Activated T-cell treated with anti-CD3 and anti-CD28 coated beads for 48 hours (primary cell): ENCODE measurements at regions not wholly inside any gene's neighbourhood (a gene's known extent, or its start where the extent isn't known, plus 50 kb on each side); places are given as distances from the start of the nearest gene placed in this dataset.

Experiments
- DNase-seq: peaks from one replicate; pipeline ENCODE4 v3.0.0-alpha.2; 2020; ENCODE audit warnings: low read depth

GRCh38 chr7:52980129-52980528 is 55.3 kb upstream of the POM121L12 start:
- no peak for DNase-seq

DNA sequence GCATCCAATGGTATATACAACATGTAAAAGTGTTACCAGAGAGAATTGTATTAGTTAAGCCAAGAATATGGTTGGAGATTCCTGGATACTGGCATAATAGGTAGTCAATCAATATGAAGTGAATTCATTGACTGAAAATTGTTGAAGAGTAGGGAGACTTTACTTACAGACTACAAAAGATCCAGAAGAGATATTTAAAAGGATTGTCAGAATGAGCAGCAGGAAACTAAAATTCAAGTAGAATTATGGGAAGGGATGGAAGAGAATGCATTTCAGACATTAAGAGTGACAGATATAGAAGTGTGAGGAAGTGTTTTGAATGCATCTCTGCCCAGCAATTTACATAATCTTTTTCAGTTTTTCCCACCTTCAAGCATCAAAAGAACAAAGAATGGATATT is 62.3 kb upstream of the POM121L12 start:
- DNase-seq = no peak

- no peak for DNase-seq
Measured at GRCh38 chr7:52962402-52963076, 72.9 kb upstream of the POM121L12 start.

DNA sequence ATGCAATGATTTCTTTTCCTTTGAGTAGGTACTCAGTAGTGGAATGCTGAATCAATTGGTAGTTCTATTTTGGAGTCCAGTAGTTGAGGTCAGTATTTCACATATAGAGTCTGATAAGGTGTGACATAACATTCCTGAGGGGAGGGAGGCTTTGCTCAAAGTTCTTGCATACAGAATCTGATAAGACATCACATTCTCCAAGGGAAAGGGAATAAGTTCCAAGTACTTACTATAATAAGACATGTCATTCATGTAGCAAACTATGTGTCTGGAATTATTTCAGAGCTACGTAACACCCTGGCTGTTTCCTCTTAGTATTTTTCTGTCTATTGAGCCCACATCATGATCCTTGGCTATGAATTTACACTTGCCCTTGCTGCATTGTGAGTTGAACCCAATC is 74.3 kb upstream of the POM121L12 start:
- no peak for DNase-seq

- no peak for DNase-seq
Measured at GRCh38 chr7:52959878-52960660, 75.4 kb upstream of the POM121L12 start.

DNA sequence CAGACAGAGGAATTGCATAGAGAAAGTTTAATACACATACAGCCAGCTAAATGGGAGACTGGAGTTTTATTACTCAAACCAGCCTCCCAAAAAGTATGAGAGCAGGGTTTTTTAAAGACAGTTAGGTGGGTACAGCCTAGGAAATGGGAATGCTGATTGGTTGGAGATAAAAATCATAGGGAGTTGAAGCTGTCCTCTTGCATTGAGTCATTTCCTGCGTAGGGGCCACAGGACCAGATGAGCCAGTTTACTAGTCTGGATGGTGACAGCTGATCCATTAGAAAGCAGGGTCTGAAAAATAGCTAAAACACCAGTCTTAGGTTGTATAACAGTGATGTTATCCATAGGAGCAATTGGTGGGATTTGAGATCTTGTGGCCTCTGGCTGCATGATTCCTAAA is 76.1 kb upstream of the POM121L12 start:
- DNase-seq = no peak

- no peak for DNase-seq
Measured at GRCh38 chr7:52958621-52959140, 76.8 kb upstream of the POM121L12 start.

- no peak for DNase-seq
Measured at GRCh38 chr7:52956379-52956915, 79.0 kb upstream of the POM121L12 start.

DNA sequence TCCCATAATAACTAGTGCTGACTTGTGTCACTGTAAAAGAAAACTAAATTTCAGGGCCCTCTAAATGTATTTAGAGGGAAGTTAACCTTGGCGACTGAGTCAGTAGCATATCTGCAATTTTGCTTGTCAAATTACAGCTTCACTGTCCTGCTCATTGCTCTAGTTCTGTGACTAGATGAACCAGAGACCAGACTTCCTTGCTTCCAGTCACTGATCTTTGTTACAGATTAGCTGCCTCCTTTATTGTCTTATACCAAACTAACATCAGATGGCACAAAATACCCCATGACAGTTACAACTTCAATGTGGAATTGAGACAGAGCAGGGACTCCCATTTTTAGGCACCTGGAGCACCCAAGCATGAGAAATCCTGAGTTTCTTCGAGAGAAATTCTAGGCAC is 79.9 kb upstream of the POM121L12 start:
- DNase-seq = no peak

GRCh38 chr7:52944921-52945320 is 90.5 kb upstream of the POM121L12 start:
- no peak for DNase-seq

GRCh38 chr7:52940481-52940880 is 95.0 kb upstream of the POM121L12 start:
- DNase-seq = no peak

DNA sequence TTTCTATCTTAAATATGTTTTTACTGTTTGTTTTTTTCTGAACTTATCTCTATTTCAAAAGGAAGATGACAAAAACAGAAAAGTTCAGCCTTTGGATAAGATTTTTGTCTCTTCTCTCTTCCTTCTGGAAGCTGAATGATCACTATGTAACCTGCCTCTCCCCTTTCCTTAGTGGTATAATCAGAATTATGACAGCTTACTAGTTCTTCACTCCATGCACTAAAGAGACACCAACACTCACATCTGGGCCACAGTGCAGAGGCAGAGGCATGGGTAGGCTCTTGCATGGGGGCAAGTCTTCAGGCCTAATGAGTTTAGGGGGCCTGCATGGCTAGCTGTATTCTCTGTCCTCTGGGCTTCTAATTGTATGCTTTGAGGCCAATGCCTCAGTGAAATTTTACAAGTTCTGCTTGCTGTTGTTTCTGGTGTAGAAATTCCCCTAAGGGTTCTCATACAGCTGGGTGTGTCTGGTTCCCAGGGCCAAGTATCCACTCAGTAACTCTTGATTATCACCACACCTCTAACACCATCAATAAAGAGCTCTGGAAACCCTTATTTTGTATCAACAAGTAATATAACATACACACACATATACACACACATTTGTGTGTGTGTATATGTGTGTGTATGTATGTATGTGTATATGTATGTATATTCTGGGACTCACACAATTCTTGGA is 96.8 kb upstream of the POM121L12 start:
- no peak for DNase-seq

DNA sequence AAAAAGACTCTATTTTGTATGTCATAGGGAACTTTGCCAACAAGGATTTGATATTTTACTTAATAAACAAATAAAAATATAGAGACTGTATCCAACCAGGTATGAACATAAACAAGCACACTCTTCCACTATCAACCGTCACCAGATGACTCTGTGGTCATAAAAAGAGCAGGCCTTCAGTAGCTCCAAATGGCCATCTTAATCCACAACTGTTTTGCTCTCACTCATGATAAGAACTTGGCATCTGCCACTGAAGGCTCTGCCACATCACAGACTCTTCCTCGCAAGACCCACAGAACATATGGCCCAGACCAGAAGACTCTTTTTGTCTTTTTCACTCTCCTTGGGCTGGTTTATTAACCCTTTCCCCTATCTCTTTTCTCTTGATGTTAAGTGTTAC is 98.7 kb upstream of the POM121L12 start:
- DNase-seq = no peak

DNA sequence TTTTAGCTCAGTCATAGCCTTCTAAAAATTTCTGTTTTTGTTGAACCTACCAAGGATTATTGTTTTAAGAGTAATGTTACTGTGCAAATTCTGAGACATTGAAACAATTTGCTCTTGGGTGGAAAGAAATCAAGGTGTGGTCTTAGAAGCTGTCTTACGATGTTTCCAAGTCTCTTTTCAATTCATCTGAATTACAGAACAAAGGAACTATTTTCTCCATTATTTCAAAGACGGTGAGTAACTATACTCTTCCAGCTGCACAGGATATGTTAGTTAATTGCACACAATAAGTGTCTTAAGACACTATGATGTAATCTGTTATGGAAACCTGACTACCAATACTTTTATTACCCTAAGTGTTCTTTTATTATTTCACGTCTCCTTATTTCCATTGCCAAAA is 106.8 kb upstream of the POM121L12 start:
- DNase-seq = no peak

DNA sequence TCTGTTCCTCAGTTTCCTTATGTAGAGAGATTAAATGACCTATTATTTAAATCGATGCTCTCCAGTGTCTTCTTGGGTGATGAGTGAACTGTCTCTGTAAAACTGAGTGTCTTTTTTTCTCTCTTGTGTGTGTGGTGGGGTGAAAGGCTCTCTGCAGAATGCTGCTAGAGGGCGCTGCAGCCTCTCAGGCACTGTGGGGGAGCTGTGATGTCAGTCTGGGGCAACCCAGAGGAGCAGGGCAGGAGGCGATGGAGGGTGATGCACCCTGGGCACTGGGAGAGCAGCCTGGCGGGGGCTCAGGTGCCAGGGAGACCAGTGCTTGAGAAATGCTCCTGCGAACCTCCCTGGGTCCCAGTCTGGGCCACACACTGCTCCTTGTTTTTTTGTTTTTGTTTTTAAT is 110.1 kb upstream of the POM121L12 start:
- DNase-seq = no peak

DNA sequence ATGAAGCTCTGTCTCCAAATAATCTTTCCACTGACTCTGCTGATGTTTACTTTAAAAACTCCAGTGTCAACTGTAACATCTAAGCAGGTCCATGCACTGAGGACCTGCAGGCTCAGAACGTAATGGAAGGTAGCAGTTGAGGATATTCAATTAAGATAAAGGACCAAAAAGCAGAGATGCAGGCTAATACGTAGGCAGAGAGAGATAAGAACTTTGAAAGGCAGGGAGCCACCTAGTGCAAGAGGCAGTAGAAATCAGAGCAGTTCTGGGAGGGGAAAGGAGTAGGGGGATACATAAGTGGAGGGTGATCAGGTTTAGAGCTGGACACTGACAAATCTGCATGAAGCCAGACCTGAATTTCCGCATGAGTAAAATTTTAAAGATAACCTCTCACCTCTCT is 114.5 kb upstream of the POM121L12 start:
- DNase-seq = no peak

DNA sequence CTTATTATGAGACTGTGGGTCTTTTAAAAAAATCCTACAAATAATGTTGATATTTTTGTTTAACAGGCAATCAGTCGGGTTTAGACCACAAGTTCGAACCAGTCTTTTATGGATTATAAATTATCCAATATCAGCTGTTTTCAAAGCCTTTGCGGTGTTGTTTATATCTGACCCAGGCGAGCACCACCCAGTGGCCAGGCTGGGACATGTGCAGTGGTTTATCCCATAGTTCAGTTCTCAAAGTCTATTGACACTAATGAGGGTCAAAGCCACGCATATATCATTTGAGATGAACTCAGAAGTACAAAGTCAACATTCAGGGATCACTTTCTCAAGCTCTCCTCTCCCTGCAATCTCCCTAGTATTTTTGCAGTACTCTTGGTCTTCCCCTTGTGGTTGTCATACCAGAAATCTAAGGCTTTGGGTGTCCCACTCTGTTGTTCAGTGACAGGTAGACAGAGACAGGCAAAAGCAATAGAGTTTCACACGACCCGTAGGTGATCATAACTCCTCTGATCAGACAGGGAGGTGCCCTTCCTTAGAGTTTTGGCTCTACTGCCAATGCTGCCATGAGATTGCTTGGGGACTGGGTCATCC is 117.4 kb upstream of the POM121L12 start:
- DNase-seq = no peak

DNA sequence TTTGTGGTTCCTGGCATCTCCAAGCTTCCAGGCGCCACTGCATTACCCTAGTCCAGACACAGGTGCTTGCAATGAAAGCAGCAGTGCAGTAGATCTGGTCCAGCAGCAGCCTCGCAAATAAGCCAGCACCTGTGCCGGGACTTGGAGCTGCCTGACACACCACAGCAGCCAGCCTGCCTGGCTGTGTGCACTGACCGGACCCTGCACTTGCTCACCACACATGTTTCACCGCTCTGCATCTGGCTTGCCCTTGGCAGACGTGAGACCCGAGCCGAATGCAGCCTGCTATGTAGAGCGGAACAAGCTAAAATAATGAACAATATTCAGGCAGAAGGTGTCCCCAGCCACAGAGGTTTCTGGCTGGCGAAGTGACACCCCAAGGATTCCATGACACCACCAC is 123.6 kb upstream of the POM121L12 start:
- no peak for DNase-seq

- DNase-seq = no peak
Measured at GRCh38 chr7:52911326-52911725, 124.1 kb upstream of the POM121L12 start.

DNA sequence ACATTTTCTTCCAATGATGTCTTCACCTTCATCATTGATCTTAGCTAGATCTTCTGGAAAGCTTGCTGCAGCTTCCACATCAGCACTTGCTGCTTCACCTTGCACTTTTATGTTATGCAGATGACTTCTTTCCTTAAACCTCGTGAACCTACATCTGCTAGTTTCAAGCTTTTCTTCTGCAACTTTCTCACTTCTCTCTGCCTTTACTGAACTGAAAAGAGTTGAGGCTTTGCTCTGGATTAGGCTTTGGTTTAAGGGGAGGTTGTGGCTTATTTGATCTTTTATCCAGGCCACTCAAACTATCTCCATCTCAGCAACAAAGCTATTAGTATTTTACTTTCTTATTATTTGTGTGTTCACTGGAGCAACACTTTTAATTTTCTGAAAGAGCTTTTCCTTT is 125.5 kb upstream of the POM121L12 start:
- DNase-seq = no peak

GRCh38 chr7:52909131-52909530 is 126.3 kb upstream of the POM121L12 start:
- no peak for DNase-seq

DNA sequence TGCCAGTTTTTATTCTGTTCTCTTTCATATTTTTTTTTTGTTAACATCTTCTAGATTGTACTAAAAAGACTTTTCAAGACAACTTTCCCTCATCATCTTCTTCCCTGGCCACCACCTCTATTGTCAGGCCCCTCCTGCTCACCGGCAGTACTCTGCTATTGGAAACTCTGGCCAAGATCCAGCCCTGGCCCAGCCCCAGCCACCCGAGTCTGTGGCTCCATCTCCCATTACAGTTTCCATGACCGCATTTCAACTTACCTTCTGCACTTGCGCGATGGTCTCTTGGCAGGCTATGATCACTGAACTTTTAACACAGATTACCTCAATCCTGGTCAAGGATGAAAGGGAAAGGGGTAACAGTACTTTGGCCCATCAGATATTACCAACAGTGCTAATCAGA is 137.7 kb upstream of the POM121L12 start:
- DNase-seq = no peak
